ENCODE measurements at regions not wholly inside any gene's neighbourhood (a gene's known extent, or its start where the extent isn't known, plus 50 kb on each side); places are given as distances from the start of the nearest gene placed in this dataset.
"Not testable (repeated sequence)": the region's sequence is repeated elsewhere in the genome, so short reads cannot be mapped to it uniquely, and the experiment has no call there.

DNA sequence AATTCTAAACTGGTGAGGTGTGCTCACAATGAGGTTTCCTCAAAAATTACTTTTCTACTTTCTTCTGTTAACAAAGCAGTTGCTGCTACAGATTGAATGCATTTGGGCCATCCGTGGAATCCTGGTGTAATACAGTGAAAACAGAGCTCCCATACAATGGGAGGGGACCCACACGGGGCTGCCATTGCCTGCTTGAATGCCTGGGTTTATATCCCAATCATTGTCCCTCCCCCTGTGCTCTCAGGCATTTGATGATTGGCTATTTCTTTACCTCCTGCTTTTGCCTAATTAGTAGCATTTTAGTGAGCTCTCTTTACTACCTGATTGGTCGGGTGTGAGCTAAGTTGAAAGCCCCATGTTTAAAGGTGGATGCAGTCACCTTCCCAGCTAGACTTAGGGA is 52.9 kb upstream of the CSF1 start:
- DNase-seq (ENCODE audit: extremely low read depth, low read depth), result not testable (repeated sequence)

- not testable (repeated sequence) for DNase-seq (ENCODE audit: extremely low read depth, low read depth)
Observed at GRCh38 chr1:109855986-109856385, 54.7 kb upstream of the CSF1 start.

GRCh38 chr1:109853972-109854371 is 56.7 kb upstream of the CSF1 start:
- not testable (repeated sequence) for DNase-seq (ENCODE audit: extremely low read depth, low read depth)

- DNase-seq (ENCODE audit: extremely low read depth, low read depth), result not testable (repeated sequence)
Observed at GRCh38 chr1:109852221-109853015, 58.2 kb upstream of the CSF1 start.

GRCh38 chr1:109850827-109851226 is 59.8 kb upstream of the CSF1 start:
- TF ChIP-seq, protein P1, sequence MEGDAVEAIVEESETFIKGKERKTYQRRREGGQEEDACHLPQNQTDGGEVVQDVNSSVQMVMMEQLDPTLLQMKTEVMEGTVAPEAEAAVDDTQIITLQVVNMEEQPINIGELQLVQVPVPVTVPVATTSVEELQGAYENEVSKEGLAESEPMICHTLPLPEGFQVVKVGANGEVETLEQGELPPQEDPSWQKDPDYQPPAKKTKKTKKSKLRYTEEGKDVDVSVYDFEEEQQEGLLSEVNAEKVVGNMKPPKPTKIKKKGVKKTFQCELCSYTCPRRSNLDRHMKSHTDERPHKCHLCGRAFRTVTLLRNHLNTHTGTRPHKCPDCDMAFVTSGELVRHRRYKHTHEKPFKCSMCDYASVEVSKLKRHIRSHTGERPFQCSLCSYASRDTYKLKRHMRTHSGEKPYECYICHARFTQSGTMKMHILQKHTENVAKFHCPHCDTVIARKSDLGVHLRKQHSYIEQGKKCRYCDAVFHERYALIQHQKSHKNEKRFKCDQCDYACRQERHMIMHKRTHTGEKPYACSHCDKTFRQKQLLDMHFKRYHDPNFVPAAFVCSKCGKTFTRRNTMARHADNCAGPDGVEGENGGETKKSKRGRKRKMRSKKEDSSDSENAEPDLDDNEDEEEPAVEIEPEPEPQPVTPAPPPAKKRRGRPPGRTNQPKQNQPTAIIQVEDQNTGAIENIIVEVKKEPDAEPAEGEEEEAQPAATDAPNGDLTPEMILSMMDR (IDR thresholded peaks at IDR 0.05; ENCODE audit: low read depth, low read length), result no peak
- DNase-seq (ENCODE audit: extremely low read depth, low read depth), result no peak

DNA sequence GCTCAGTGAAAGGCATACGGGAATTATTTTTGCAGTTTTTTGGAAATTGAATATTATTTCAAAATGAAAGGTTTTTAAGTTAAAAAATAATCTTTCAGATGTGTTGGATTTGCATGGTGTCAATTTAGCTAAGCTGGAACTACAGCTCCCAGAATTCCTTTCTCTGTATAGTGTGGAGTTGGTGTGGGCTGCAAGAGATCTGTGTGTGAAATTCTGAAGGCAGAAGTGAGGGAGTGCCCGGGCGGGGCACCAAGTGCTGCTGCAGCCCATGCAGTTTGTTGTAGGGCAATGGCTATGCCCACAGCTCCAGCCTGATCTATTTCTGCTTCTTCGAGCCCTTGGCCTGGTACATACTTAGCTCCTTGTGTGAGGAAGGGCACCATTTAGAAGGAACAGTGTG is 60.5 kb upstream of the CSF1 start:
- no peak for DNase-seq (ENCODE audit: extremely low read depth, low read depth)
- TF ChIP-seq, protein P1 (IDR thresholded peaks at IDR 0.05; ENCODE audit: low read depth, low read length), result no peak

DNA sequence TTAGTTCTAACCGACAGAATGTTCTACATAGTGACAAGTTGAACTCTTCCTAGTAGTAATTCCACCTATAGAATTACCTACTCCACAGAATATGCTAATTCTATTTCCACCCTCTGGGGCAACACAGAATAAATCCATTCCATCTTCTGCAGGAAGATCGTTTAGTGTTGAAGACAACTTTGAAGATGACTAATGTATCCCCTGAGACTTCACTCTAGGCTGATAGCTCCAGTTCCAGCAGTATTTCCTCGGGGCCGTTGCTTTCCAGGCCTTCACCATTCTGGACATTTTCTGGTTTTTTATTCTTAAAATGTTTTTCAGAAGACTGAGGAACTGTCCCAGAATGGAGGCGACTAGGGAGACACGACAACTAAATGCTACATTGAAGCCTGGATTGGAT is 61.0 kb upstream of the CSF1 start:
- TF ChIP-seq, protein P1 (IDR thresholded peaks at IDR 0.05; ENCODE audit: low read depth, low read length), result no peak
- DNase-seq (ENCODE audit: extremely low read depth, low read depth), result no peak

DNA sequence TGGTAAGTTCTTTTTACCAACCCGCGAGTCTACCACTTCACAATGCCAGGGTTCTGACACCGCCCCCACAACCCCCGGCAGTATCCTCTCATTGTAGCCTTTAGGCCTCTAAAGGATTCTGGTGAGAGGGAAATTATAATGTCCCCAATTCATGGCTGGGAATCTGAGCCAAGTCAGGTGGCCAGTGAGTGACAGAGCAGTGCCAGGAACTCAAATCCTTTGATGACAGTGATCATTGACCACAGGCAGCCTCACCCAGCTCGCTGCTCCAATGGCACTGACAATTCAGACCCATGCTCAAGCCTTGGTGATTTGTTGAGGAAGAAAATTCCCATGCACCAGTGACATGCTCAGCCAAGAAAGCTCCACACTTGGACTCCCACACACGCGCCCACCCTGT is 63.4 kb upstream of the CSF1 start:
- TF ChIP-seq, protein P1 (IDR thresholded peaks at IDR 0.05; ENCODE audit: low read depth, low read length), result no peak

DNA sequence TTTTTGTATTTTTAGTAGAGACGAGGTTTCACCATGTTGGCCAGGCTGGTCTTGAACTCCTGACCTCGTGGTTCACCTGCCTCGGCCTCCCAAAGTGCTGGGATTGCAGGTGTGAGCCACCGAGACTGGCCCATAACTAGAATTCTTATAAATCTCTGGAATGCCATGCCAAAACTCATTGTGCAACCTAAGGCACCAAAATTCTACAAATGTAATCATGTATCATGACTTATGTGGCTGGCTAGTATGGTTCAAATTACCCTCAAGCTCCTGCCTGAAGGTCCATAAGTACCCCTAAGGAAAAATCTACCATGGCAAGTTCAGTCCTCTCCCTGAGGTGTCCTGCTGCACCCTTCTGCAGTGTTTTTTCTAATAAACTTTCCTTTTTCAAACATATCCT is 63.8 kb upstream of the CSF1 start:
- DNase-seq (ENCODE audit: extremely low read depth, low read depth), result no peak
- TF ChIP-seq, protein P1 (IDR thresholded peaks at IDR 0.05; ENCODE audit: low read depth, low read length), result no peak

More for the DNA sequence above, 63.4 kb upstream of the CSF1 start:
- no peak for DNase-seq (ENCODE audit: extremely low read depth, low read depth)
